PC-3 (cell line): ENCODE measurements at regions not wholly inside any gene's neighbourhood (a gene's known extent, or its start where the extent isn't known, plus 50 kb on each side); places are given as distances from the start of the nearest gene placed in this dataset.

Source experiments
- ATAC-seq: fragments of 200-7000 bp; cut with Tn5 transposase; 2 replicates; pipeline ENCODE4 v1.9.1; 2020; ENCODE audit warnings: mild to moderate bottlenecking, moderate library complexity
- BruUV-seq: library from RNA; stranded (reverse); fragments of 400-500 nt; replicated peaks from 2 replicates; lab custom pipeline; 2021; lab: Mats Ljungman, UMichigan
- CTCF ChIA-PET: fragments of 300-600 bp; sonication (Branson Sonifier 250); formaldehyde crosslinking; loops from one replicate; lab custom pipeline; 2022; ENCODE audit warnings: antibody characterized with exemption; lab: Charles Lee
- POLR2A ChIA-PET: fragments of 300-600 bp; sonication (Branson Sonifier 250); formaldehyde crosslinking; loops from one replicate; lab custom pipeline; 2022; ENCODE audit warnings: antibody characterized with exemption; ENCODE audit not compliant: unreplicated experiment; lab: Charles Lee
- DNase-seq: peaks from one replicate; pipeline ENCODE4 v3.0.0-alpha.2; 2015
- H2AFZ ChIP-seq: fragments of 300-600 bp; sonication (generic); 2 replicates; pipeline ENCODE4 v1.6.0; 2016; ENCODE audit warnings: antibody characterized with exemption, low read length
- H3F3A ChIP-seq: fragments of 300-600 bp; sonication (generic); one replicate; pipeline ENCODE4 v1.6.0; 2017; ENCODE audit warnings: antibody characterized with exemption, low read length, control low read depth, mild to moderate bottlenecking; ENCODE audit not compliant: unreplicated experiment
- H3K27ac ChIP-seq: fragments of 300-600 bp; sonication (generic); 2 replicates; pipeline ENCODE4 v1.5.1; 2016; ENCODE audit warnings: mild to moderate bottlenecking, low read length
- H3K27me3 ChIP-seq: fragments of 300-600 bp; sonication (generic); 2 replicates; pipeline ENCODE4 v1.6.1; 2016; ENCODE audit warnings: low read length, mixed read lengths
- H3K36me3 ChIP-seq: fragments of 300-600 bp; sonication (generic); 2 replicates; pipeline ENCODE4 v1.6.1; 2016; ENCODE audit warnings: low read depth, mixed run types, low read length, mixed read lengths
- H3K4me1 ChIP-seq: fragments of 300-600 bp; sonication (generic); 2 replicates; pipeline ENCODE4 v1.5.1; 2016; ENCODE audit warnings: low read length; ENCODE audit not compliant: insufficient read depth
- H3K4me2 ChIP-seq: fragments of 300-600 bp; sonication (generic); 2 replicates; pipeline ENCODE4 v1.6.0; 2016; ENCODE audit warnings: low read length
- H3K4me3 ChIP-seq: fragments of 300-600 bp; sonication (generic); 2 replicates; pipeline ENCODE4 v1.5.1; 2016; ENCODE audit warnings: mild to moderate bottlenecking, low read length, mixed read lengths
- H3K79me2 ChIP-seq: fragments of 300-600 bp; sonication (generic); 2 replicates; pipeline ENCODE4 v1.6.1; 2017; ENCODE audit warnings: low read length, mixed read lengths
- H3K9ac ChIP-seq: fragments of 300-600 bp; sonication (generic); 2 replicates; pipeline ENCODE4 v1.6.0; 2016; ENCODE audit warnings: mild to moderate bottlenecking, low read length
- H3K9me2 ChIP-seq: fragments of 300-600 bp; sonication (generic); replicated peaks from 2 replicates; pipeline ENCODE4 v1.6.1; 2016; ENCODE audit warnings: mixed run types, low read length, mixed read lengths
- H3K9me3 ChIP-seq: fragments of 300-600 bp; sonication (generic); 2 replicates; pipeline ENCODE4 v1.6.1; 2016; ENCODE audit warnings: low read length, mixed read lengths
- H4K20me1 ChIP-seq: fragments of 300-600 bp; sonication (generic); 2 replicates; pipeline ENCODE4 v1.6.1; 2016; ENCODE audit warnings: low read length, mixed read lengths
- CTCF ChIP-seq: fragments of 300-600 bp; sonication (generic); conservative IDR thresholded peaks from 2 replicates; pipeline ENCODE4 v1.5.1; 2017; ENCODE audit warnings: antibody characterized with exemption, low read depth, mild to moderate bottlenecking, low read length
- EZH2 ChIP-seq: fragments of 300-600 bp; sonication (generic); IDR thresholded peaks from one replicate; pipeline ENCODE4 v1.6.1; 2017; ENCODE audit warnings: antibody characterized with exemption, mild to moderate bottlenecking, low read length; ENCODE audit not compliant: unreplicated experiment
- EZH2phosphoT487 ChIP-seq: fragments of 300-600 bp; sonication (generic); IDR thresholded peaks from 2 replicates; pipeline ENCODE4 v1.6.1; 2018; ENCODE audit warnings: mild to moderate bottlenecking, antibody characterized with exemption, low read length, borderline replicate concordance
- intact Hi-C: fragments of 100-400 bp; cut with micrococcal nuclease; formaldehyde crosslinking; loops from 2 replicates; pipeline ENCODE4 v1.9.0; 2023

- DNase-seq (no peak), ATAC-seq (no peak)
- Histone ChIP-seq H3K4me3 (no peak overlapping the region), H3K27me3 (peaks cover 18% of the 10 kb centered on the region; the same call in 1 of the 2 replicates), H3K27ac (no peak overlapping the region), H2AFZ (no peak overlapping the region), H3K4me1 (no peaks in the 10 kb centered on the region), H3K4me2 (no peak overlapping the region), H3K79me2 (no peaks in the 10 kb centered on the region), H4K20me1 (no peaks in the 10 kb centered on the region), H3K36me3 (no peaks in the 10 kb centered on the region), H3K9ac (no peak overlapping the region), H3K9me3 (no peaks in the 10 kb centered on the region), H3K9me2 (no peaks in the 10 kb centered on the region), H3F3A (no peaks in the 10 kb centered on the region)
- CTCF ChIA-PET, result no interaction called here
- no peak for TF ChIP-seq CTCF
- TF ChIP-seq EZH2, result no peak
- TF ChIP-seq EZH2phosphoT487, result no peak
- no TSS peak for BruUV-seq
- intact Hi-C loops, result no loop called here
- POLR2A ChIA-PET, result no interaction called here
Measured at GRCh38 chr2:133985563-133985962, 268.3 kb upstream of the MGAT5 start.

GRCh38 chr2:133986081-133986837 lies 267.6 kb upstream of the MGAT5 start:
- ChIA-PET CTCF (no interaction called here), POLR2A (no interaction called here)
- no peak overlapping the region for H3K27ac ChIP-seq
- H3K9ac ChIP-seq, result no peak overlapping the region
- H3K36me3 ChIP-seq, result no peaks in the 10 kb centered on the region
- no TSS peak for BruUV-seq
- no peak for TF ChIP-seq CTCF
- no peak for TF ChIP-seq EZH2
- TF ChIP-seq EZH2phosphoT487, result no peak
- no peak overlapping the region for H2AFZ ChIP-seq
- H3K9me3 ChIP-seq, result no peaks in the 10 kb centered on the region
- intact Hi-C loops, result no loop called here
- no peak overlapping the region for H3K4me2 ChIP-seq
- DNase-seq (peak; percentile 30), ATAC-seq (no peak)
- H4K20me1 ChIP-seq, result no peaks in the 10 kb centered on the region
- no peaks in the 10 kb centered on the region for H3K4me1 ChIP-seq
- H3F3A ChIP-seq, result no peaks in the 10 kb centered on the region
- H3K79me2 ChIP-seq, result no peaks in the 10 kb centered on the region
- H3K4me3 ChIP-seq, result no peak overlapping the region
- no peaks in the 10 kb centered on the region for H3K9me2 ChIP-seq
- peaks cover 25% of the 10 kb centered on the region for H3K27me3 ChIP-seq

- no peak for TF ChIP-seq EZH2phosphoT487
- no peaks in the 10 kb centered on the region for H4K20me1 ChIP-seq
- POLR2A ChIA-PET, result no interaction called here
- H3K27me3 ChIP-seq, result peaks cover 30% of the 10 kb centered on the region
- DNase-seq, result no peak
- no peak for ATAC-seq
- BruUV-seq, result no TSS peak
- no peak overlapping the region for H2AFZ ChIP-seq
- no peak overlapping the region for H3K9ac ChIP-seq
- H3K27ac ChIP-seq, result no peak overlapping the region
- H3K4me3 ChIP-seq, result no peak overlapping the region
- no peaks in the 10 kb centered on the region for H3K9me3 ChIP-seq
- no peaks in the 10 kb centered on the region for H3K9me2 ChIP-seq
- no peak overlapping the region for H3K4me2 ChIP-seq
- CTCF ChIA-PET, result no interaction called here
- H3F3A ChIP-seq, result no peaks in the 10 kb centered on the region
- intact Hi-C loops, result no loop called here
- no peaks in the 10 kb centered on the region for H3K4me1 ChIP-seq
- no peaks in the 10 kb centered on the region for H3K36me3 ChIP-seq
- H3K79me2 ChIP-seq, result no peaks in the 10 kb centered on the region
Measured at GRCh38 chr2:133986881-133987795, 266.7 kb upstream of the MGAT5 start.
